GM12878 (cell line): ENCODE measurements at regions not wholly inside any gene's neighbourhood (a gene's known extent, or its start where the extent isn't known, plus 50 kb on each side); places are given as distances from the start of the nearest gene placed in this dataset.

Experiments used
- ATAC-seq: fragments of 200-7000 bp; cut with Tn5 transposase; 3 replicates; pipeline ENCODE4 v1.9.1; 2020; ENCODE audit warnings: mild to moderate bottlenecking, moderate library complexity
- BruUV-seq: library from RNA; stranded (reverse); fragments of 400-500 nt; replicated peaks from 2 replicates; lab custom pipeline; 2021; lab: Mats Ljungman, UMichigan
- CTCF ChIA-PET: fragments of 300-600 bp; sonication (Branson Sonifier 250); formaldehyde crosslinking; extraction: SDS; loops from one replicate; lab custom pipeline; 2021; ENCODE audit warnings: inconsistent platforms; lab: Yijun Ruan, JAX
- POLR2A ChIA-PET: fragments of 350-600 bp; formaldehyde crosslinking; extraction: SDS; loops from one replicate; lab custom pipeline; 2021; ENCODE audit warnings: inconsistent platforms; lab: Charles Lee
- RAD21 ChIA-PET: fragments of 300-600 bp; sonication (Branson Sonifier 250); formaldehyde crosslinking; loops from one replicate; lab custom pipeline; 2023; ENCODE audit warnings: antibody characterized with exemption; ENCODE audit not compliant: unreplicated experiment; lab: Charles Lee
- SMC1A ChIA-PET: fragments of 300-600 bp; sonication (Branson Sonifier 250); formaldehyde crosslinking; loops from one replicate; lab custom pipeline; 2023; ENCODE audit not compliant: unreplicated experiment, uncharacterized antibody; lab: Charles Lee
- DNase-seq: peaks from one replicate; pipeline ENCODE4 v3.0.0-alpha.2; 2011; ENCODE audit warnings: low read depth, low spot score
- FAIRE-seq: peaks from 3 replicates; lab custom pipeline; 2011; peaks lifted over from hg19 to GRCh38; lab: Jason Lieb, UNC
- H2AFZ ChIP-seq: 2 replicates; pipeline ENCODE4 v1.6.0; 2011; ENCODE audit warnings: low read depth, low read length, control low read depth; ENCODE audit not compliant: control insufficient read depth
- H3K27ac ChIP-seq: 2 replicates; pipeline ENCODE4 v1.5.1; 2011; ENCODE audit warnings: control low read depth; ENCODE audit not compliant: control insufficient read depth, insufficient read depth
- H3K27me3 ChIP-seq, 2 experiments: replicated peaks in 1 of 2; 2 replicates each; pipeline versions ENCODE4 v1.6.0 to v1.6.1; 2011; ENCODE audit warnings: low read length in 1 of 2; ENCODE audit not compliant: control insufficient read depth in 2 of 2, insufficient read depth in 2 of 2
- H3K36me3 ChIP-seq, 2 experiments: 2 replicates each; pipeline ENCODE4 v1.5.1; 2011; ENCODE audit warnings: low read length in 1 of 2; ENCODE audit not compliant: control insufficient read depth in 2 of 2, insufficient read depth in 2 of 2
- H3K4me1 ChIP-seq: 2 replicates; pipeline ENCODE4 v1.6.1; 2011; ENCODE audit warnings: mild to moderate bottlenecking, low read length, moderate library complexity, mixed read lengths; ENCODE audit not compliant: control insufficient read depth, insufficient read depth
- H3K4me2 ChIP-seq: 2 replicates; pipeline ENCODE4 v1.6.0; 2011; ENCODE audit warnings: control low read depth; ENCODE audit not compliant: control insufficient read depth, insufficient read depth
- H3K4me3 ChIP-seq: fragments of 200-600 bp; sonication (generic); 2 replicates; pipeline ENCODE4 v1.5.1; 2016
- H3K79me2 ChIP-seq: 2 replicates; pipeline ENCODE4 v1.6.0; 2011; ENCODE audit warnings: low read length; ENCODE audit not compliant: control insufficient read depth, insufficient read depth
- H3K9ac ChIP-seq: 2 replicates; pipeline ENCODE4 v1.8.0; 2011; ENCODE audit warnings: low read length, control low read depth, mixed read lengths; ENCODE audit not compliant: control insufficient read depth, insufficient read depth
- H3K9me3 ChIP-seq: replicated peaks from 3 replicates; pipeline ENCODE4 v1.5.1; 2011; ENCODE audit warnings: mild to moderate bottlenecking, low read length; ENCODE audit not compliant: control insufficient read depth, insufficient read depth
- H4K20me1 ChIP-seq: 2 replicates; pipeline ENCODE4 v1.6.0; 2011; ENCODE audit not compliant: control insufficient read depth, insufficient read depth
- BCLAF1 ChIP-seq: fragments of 450-650 bp; IDR thresholded peaks from 2 replicates; pipeline ENCODE4 v1.6.1; 2017; ENCODE audit warnings: antibody characterized with exemption, mild to moderate bottlenecking, moderate library complexity
- CHD2 ChIP-seq: IDR thresholded peaks from 2 replicates; pipeline ENCODE4 v1.6.1; 2011; ENCODE audit warnings: low read depth, low read length, improper control_type of control experiment, borderline replicate concordance
- IRF3 ChIP-seq: fragments of 450-650 bp; IDR thresholded peaks from 2 replicates; pipeline ENCODE4 v1.6.1; 2014; ENCODE audit warnings: mild to moderate bottlenecking
- JUND ChIP-seq: IDR thresholded peaks from 2 replicates; pipeline ENCODE4 v1.6.1; 2012; ENCODE audit warnings: low read depth, mild to moderate bottlenecking, low read length, improper control_type of control experiment, moderate library complexity
- POU2F2 ChIP-seq: IDR thresholded peaks from 3 replicates; pipeline ENCODE4 v1.6.1; 2011; ENCODE audit warnings: low read depth, mild to moderate bottlenecking, low read length, borderline replicate concordance
- SPI1 ChIP-seq: IDR thresholded peaks from 2 replicates; pipeline ENCODE4 v1.6.1; 2011; ENCODE audit warnings: low read depth, mild to moderate bottlenecking, low read length, moderate library complexity, borderline replicate concordance; ENCODE audit not compliant: insufficient read depth
- ZBTB4 ChIP-seq: fragments of 450-650 bp; formaldehyde crosslinking; IDR thresholded peaks from 2 replicates; pipeline ENCODE4 v1.4.0; 2022; ENCODE audit warnings: mild to moderate bottlenecking, moderate library complexity
- WGBS: methylation state at CpG from one replicate; pipeline ENCODE4 v1.1.6; 2016; ENCODE audit warnings: low lambda C conversion rate; ENCODE audit not compliant: insufficient replicate concordance, insufficient coverage; ENCODE audit errors: missing lambda C conversion rate; 5-methylcytosine and 5-hydroxymethylcytosine counted together
- in situ Hi-C: fragments of 300-500 bp; cut with MboI; formaldehyde crosslinking; loops from 9 replicates; pipeline ENCODE4 v1.14.3; 2018; ENCODE audit warnings: mixed read lengths
- intact Hi-C: fragments of 100-400 bp; cut with micrococcal nuclease; formaldehyde crosslinking; loops from one replicate; pipeline ENCODE4 v1.14.2; 2022; ENCODE audit not compliant: unreplicated experiment

- no peak overlapping the region for H3K4me2 ChIP-seq
- intact Hi-C loops, result no loop called here
- no peak for FAIRE-seq
- CTCF ChIA-PET, result interaction anchor here (1.1 kb wide), 1 partner anchor 506 kb away, joined by 3 read pairs; no protein-coding TSS in a partner anchor
- in situ Hi-C loops, result no loop called here
- RAD21 ChIA-PET, result no interaction called here
- SMC1A ChIA-PET, result interaction anchor here (0.7 kb wide), 1 partner anchor 11 kb away, joined by 3 read pairs; no protein-coding TSS in a partner anchor
- POLR2A ChIA-PET, result no interaction called here
- no peak for DNase-seq
- H3K79me2 ChIP-seq, result no peaks in the 10 kb centered on the region
- H3K4me3 ChIP-seq, result no peak overlapping the region
- no peak for ATAC-seq
- no peak for TF ChIP-seq IRF3
- TF ChIP-seq, all 136 proteins: peak for 0
- no TSS peak for BruUV-seq
- Histone ChIP-seq H3K4me1 (no peaks in the 10 kb centered on the region), H3K27me3 (no peaks in the 10 kb centered on the region), H3K9me3 (no peaks in the 10 kb centered on the region), H3K36me3 (no peaks in the 10 kb centered on the region), H2AFZ (no peak overlapping the region), H4K20me1 (no peaks in the 10 kb centered on the region), H3K9ac (no peak overlapping the region), H3K27ac (no peak overlapping the region)
- WGBS, result 3% methylated on average over 3 of the region's 3 CpGs
These were observed 286.2 kb downstream of the THBS2 start for GRCh38 chr6:168967281-168967925.

- BruUV-seq, result no TSS peak
- DNase-seq, result no peak
- POLR2A ChIA-PET, result no interaction called here
- TF ChIP-seq JUND (no peak), BCLAF1 (no peak), SPI1 (no peak), POU2F2 (no peak), CHD2 (no peak), ZBTB4 (no peak)
These were observed 289.4 kb downstream of the THBS2 start for GRCh38 chr6:168964138-168964835.

More at GRCh38 chr6:168964138-168964835, 289.4 kb downstream of the THBS2 start:
- CTCF ChIA-PET, result no interaction called here
- no peaks in the 10 kb centered on the region for H4K20me1 ChIP-seq
- RAD21 ChIA-PET, result no interaction called here
- no peak overlapping the region for H3K27ac ChIP-seq
- no peak overlapping the region for H2AFZ ChIP-seq
- in situ Hi-C loops (no loop called here), intact Hi-C loops (no loop called here)
- H3K4me3 ChIP-seq, result no peak overlapping the region
- 11% methylated on average over 14 of the region's 14 CpGs for WGBS
- SMC1A ChIA-PET, result interaction anchor here (0.5 kb wide), 1 partner anchor 106 kb away, joined by 3 read pairs; no protein-coding TSS in a partner anchor
- no peaks in the 10 kb centered on the region for H3K27me3 ChIP-seq
- H3K4me2 ChIP-seq, result no peak overlapping the region
- no peak for ATAC-seq
- H3K79me2 ChIP-seq, result no peaks in the 10 kb centered on the region
- no peak overlapping the region for H3K9ac ChIP-seq
- H3K9me3 ChIP-seq, result no peaks in the 10 kb centered on the region
- no peaks in the 10 kb centered on the region for H3K4me1 ChIP-seq
- no peaks in the 10 kb centered on the region for H3K36me3 ChIP-seq
- FAIRE-seq, result no peak
